SK-N-SH treated with all-trans-retinoic acid at 6 μM for 48 hours (cell line): ENCODE measurements at regions not wholly inside any gene's neighbourhood (a gene's known extent, or its start where the extent isn't known, plus 50 kb on each side); places are given as distances from the start of the nearest gene placed in this dataset.

ENCODE experiments used
- ATAC-seq: fragments of 200-7000 bp; cut with Tn5 transposase; 3 replicates; pipeline ENCODE4 v1.9.1; 2020; ENCODE audit warnings: mild to moderate bottlenecking, moderate library complexity
- ARNTL ChIP-seq: fragments of 450-650 bp; formaldehyde crosslinking; IDR thresholded peaks from 2 replicates; pipeline ENCODE4 v1.5.0; 2020; ENCODE audit warnings: low read depth, mild to moderate bottlenecking, moderate library complexity, borderline replicate concordance
- BACH2 ChIP-seq: fragments of 250-450 bp; sonication (Bioruptor Pico); IDR thresholded peaks from 2 replicates; pipeline ENCODE4 v1.9.0; 2021; ENCODE audit warnings: mild to moderate bottlenecking, borderline replicate concordance
- CSDC2 ChIP-seq: fragments of 250-450 bp; sonication (Bioruptor Pico); IDR thresholded peaks from 2 replicates; pipeline ENCODE4 v1.5.0; 2020; ENCODE audit warnings: mild to moderate bottlenecking, moderate library complexity
- ESRRG ChIP-seq: fragments of 250-450 bp; sonication (Bioruptor Pico); IDR thresholded peaks from 2 replicates; pipeline ENCODE4 v1.6.1; 2021; ENCODE audit warnings: mild to moderate bottlenecking
- GLIS3 ChIP-seq: fragments of 250-450 bp; sonication (Bioruptor Pico); IDR thresholded peaks from 2 replicates; pipeline ENCODE4 v1.5.0; 2020; ENCODE audit warnings: mild to moderate bottlenecking, moderate library complexity
- OSR1 ChIP-seq: fragments of 250-450 bp; sonication (Bioruptor Pico); IDR thresholded peaks from 2 replicates; pipeline ENCODE4 v1.8.0; 2022; ENCODE audit warnings: moderate library complexity, mild to moderate bottlenecking, inconsistent platforms
- PPARA ChIP-seq: fragments of 250-450 bp; sonication (Bioruptor Pico); IDR thresholded peaks from 2 replicates; pipeline ENCODE4 v1.5.0; 2020; ENCODE audit warnings: mild to moderate bottlenecking, borderline replicate concordance
- RARB ChIP-seq: fragments of 250-450 bp; sonication (Bioruptor Pico); IDR thresholded peaks from 2 replicates; pipeline ENCODE4 v1.8.0; 2021; ENCODE audit warnings: mild to moderate bottlenecking, moderate library complexity
- SNAI2 ChIP-seq: fragments of 250-450 bp; sonication (Bioruptor Pico); IDR thresholded peaks from 2 replicates; pipeline ENCODE4 v1.5.0; 2020; ENCODE audit warnings: mild to moderate bottlenecking, moderate library complexity
- TCF4 ChIP-seq: fragments of 250-450 bp; sonication (Bioruptor Pico); IDR thresholded peaks from 2 replicates; pipeline ENCODE4 v1.8.0; 2021; ENCODE audit warnings: mild to moderate bottlenecking, moderate library complexity, borderline replicate concordance
- TOX ChIP-seq: fragments of 250-450 bp; sonication (Bioruptor Pico); IDR thresholded peaks from 2 replicates; pipeline ENCODE4 v1.8.0; 2021; ENCODE audit warnings: mild to moderate bottlenecking, moderate library complexity, borderline replicate concordance
- ZC3H10 ChIP-seq: fragments of 250-450 bp; sonication (Bioruptor Pico); IDR thresholded peaks from 2 replicates; pipeline ENCODE4 v1.5.1; 2021; ENCODE audit warnings: mild to moderate bottlenecking, moderate library complexity
- ZFP3 ChIP-seq: fragments of 250-450 bp; sonication (Bioruptor Pico); IDR thresholded peaks from 2 replicates; pipeline ENCODE4 v1.5.0; 2020; ENCODE audit warnings: mild to moderate bottlenecking, moderate library complexity
- ZFP30 ChIP-seq: fragments of 450-650 bp; formaldehyde crosslinking; IDR thresholded peaks from 2 replicates; pipeline ENCODE4 v1.5.0; 2022; ENCODE audit warnings: mild to moderate bottlenecking, moderate library complexity
- ZNF565 ChIP-seq: fragments of 450-650 bp; formaldehyde crosslinking; conservative IDR thresholded peaks from 2 replicates; pipeline ENCODE4 v1.5.0; 2020; ENCODE audit warnings: low read depth, mild to moderate bottlenecking, moderate library complexity
- ZNF70 ChIP-seq: fragments of 450-650 bp; formaldehyde crosslinking; IDR thresholded peaks from 2 replicates; pipeline ENCODE4 v1.5.0; 2020; ENCODE audit warnings: mild to moderate bottlenecking, moderate library complexity
- TF ChIP-seq, protein P1 (sequence below): fragments of 250-450 bp; sonication (Bioruptor Pico); IDR thresholded peaks from 2 replicates; pipeline ENCODE4 v1.5.1; 2021; ENCODE audit warnings: mild to moderate bottlenecking, moderate library complexity
- TF ChIP-seq, protein P2 (sequence below): fragments of 250-450 bp; sonication (Bioruptor Pico); IDR thresholded peaks from 2 replicates; pipeline ENCODE4 v1.5.1; 2020; ENCODE audit warnings: low read depth, mild to moderate bottlenecking, moderate library complexity
- TF ChIP-seq, protein P3 (sequence below): fragments of 250-450 bp; sonication (Bioruptor Pico); IDR thresholded peaks from 2 replicates; pipeline ENCODE4 v1.5.0; 2020; ENCODE audit warnings: mild to moderate bottlenecking, moderate library complexity
- TF ChIP-seq, protein P4 (sequence below): fragments of 250-450 bp; sonication (Bioruptor Pico); IDR thresholded peaks from 2 replicates; pipeline ENCODE4 v1.8.0; 2021; ENCODE audit warnings: low read depth, mild to moderate bottlenecking, moderate library complexity, borderline replicate concordance

DNA sequence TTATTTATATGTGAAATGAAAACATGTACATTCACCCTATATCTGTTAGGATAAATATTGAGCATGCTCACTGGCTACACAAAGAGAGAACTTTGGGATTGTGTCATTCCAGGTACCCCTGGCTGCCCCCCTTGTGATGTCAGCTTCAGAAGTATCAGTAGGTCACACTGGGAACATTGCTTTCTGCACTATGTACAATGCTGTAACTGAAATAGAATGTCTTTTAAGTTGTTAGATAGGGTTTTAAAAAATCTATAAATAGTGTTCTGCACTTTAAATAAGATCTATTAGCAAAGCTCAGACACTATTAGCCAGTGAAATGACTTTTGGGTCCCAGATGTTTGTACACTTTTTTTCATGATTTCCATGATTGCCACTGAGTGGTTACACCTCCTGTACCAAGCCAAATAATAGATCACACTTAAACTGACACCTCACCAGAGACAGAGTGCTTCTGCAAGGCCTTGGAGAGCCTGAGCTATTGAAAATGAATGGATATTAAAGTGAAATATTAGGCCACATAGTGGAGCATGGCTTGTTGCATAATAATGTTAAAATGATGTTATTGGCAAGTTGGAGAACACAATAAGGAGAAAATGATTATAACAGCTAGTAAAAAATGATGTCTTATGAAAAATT lies 297.0 kb upstream of the NXPH2 start:
- no peak for TF ChIP-seq PPARA (CRISPR knock-in tag)

DNA sequence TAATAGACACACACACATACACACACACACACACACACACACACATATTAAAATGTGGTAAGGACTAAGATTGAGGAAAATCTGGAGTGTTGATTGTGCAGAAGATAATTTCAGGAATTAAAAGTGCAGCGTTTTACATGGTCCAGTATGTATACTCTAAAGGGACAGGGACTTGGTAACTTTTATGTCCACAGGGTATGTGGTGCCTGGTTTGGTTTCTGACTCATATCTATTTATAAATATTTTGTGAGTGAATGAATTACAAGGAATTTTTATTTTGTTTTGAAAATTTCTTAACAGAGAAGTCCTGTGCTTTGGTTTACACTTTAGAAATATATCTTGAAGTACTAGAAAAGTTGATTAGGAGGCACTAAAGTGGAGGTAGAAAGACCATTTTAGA lies 287.7 kb upstream of the NXPH2 start:
- no peak for ATAC-seq
- no peak for TF ChIP-seq OSR1 (CRISPR knock-in tag)
- TF ChIP-seq SNAI2 (CRISPR knock-in tag), result no peak
- TF ChIP-seq TCF4 (CRISPR knock-in tag), result no peak
- no peak for TF ChIP-seq TOX (CRISPR knock-in tag)
- TF ChIP-seq ZFP3 (CRISPR knock-in tag), result no peak
- TF ChIP-seq BACH2 (CRISPR knock-in tag), result no peak
- TF ChIP-seq, protein P1, sequence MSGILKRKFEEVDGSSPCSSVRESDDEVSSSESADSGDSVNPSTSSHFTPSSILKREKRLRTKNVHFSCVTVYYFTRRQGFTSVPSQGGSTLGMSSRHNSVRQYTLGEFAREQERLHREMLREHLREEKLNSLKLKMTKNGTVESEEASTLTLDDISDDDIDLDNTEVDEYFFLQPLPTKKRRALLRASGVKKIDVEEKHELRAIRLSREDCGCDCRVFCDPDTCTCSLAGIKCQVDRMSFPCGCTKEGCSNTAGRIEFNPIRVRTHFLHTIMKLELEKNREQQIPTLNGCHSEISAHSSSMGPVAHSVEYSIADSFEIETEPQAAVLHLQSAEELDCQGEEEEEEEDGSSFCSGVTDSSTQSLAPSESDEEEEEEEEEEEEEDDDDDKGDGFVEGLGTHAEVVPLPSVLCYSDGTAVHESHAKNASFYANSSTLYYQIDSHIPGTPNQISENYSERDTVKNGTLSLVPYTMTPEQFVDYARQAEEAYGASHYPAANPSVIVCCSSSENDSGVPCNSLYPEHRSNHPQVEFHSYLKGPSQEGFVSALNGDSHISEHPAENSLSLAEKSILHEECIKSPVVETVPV (CRISPR knock-in tag), result no peak
- TF ChIP-seq CSDC2 (CRISPR knock-in tag), result no peak
- no peak for TF ChIP-seq ZFP30 (CRISPR knock-in tag)
- TF ChIP-seq ESRRG (CRISPR knock-in tag), result no peak
- no peak for TF ChIP-seq ZNF70 (CRISPR knock-in tag)
- TF ChIP-seq, protein P2, sequence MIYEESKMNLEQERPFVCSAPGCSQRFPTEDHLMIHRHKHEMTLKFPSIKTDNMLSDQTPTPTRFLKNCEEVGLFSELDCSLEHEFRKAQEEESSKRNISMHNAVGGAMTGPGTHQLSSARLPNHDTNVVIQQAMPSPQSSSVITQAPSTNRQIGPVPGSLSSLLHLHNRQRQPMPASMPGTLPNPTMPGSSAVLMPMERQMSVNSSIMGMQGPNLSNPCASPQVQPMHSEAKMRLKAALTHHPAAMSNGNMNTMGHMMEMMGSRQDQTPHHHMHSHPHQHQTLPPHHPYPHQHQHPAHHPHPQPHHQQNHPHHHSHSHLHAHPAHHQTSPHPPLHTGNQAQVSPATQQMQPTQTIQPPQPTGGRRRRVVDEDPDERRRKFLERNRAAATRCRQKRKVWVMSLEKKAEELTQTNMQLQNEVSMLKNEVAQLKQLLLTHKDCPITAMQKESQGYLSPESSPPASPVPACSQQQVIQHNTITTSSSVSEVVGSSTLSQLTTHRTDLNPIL (CRISPR knock-in tag), result no peak
- TF ChIP-seq ARNTL (CRISPR knock-in tag), result no peak
- no peak for TF ChIP-seq RARB (CRISPR knock-in tag)
- no peak for TF ChIP-seq ZNF565 (CRISPR knock-in tag)
- TF ChIP-seq PPARA (CRISPR knock-in tag), result no peak
- TF ChIP-seq GLIS3 (CRISPR knock-in tag), result no peak
- TF ChIP-seq, protein P3, sequence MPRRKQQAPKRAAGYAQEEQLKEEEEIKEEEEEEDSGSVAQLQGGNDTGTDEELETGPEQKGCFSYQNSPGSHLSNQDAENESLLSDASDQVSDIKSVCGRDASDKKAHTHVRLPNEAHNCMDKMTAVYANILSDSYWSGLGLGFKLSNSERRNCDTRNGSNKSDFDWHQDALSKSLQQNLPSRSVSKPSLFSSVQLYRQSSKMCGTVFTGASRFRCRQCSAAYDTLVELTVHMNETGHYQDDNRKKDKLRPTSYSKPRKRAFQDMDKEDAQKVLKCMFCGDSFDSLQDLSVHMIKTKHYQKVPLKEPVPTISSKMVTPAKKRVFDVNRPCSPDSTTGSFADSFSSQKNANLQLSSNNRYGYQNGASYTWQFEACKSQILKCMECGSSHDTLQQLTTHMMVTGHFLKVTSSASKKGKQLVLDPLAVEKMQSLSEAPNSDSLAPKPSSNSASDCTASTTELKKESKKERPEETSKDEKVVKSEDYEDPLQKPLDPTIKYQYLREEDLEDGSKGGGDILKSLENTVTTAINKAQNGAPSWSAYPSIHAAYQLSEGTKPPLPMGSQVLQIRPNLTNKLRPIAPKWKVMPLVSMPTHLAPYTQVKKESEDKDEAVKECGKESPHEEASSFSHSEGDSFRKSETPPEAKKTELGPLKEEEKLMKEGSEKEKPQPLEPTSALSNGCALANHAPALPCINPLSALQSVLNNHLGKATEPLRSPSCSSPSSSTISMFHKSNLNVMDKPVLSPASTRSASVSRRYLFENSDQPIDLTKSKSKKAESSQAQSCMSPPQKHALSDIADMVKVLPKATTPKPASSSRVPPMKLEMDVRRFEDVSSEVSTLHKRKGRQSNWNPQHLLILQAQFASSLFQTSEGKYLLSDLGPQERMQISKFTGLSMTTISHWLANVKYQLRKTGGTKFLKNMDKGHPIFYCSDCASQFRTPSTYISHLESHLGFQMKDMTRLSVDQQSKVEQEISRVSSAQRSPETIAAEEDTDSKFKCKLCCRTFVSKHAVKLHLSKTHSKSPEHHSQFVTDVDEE (CRISPR knock-in tag), result no peak
- TF ChIP-seq, protein P4, sequence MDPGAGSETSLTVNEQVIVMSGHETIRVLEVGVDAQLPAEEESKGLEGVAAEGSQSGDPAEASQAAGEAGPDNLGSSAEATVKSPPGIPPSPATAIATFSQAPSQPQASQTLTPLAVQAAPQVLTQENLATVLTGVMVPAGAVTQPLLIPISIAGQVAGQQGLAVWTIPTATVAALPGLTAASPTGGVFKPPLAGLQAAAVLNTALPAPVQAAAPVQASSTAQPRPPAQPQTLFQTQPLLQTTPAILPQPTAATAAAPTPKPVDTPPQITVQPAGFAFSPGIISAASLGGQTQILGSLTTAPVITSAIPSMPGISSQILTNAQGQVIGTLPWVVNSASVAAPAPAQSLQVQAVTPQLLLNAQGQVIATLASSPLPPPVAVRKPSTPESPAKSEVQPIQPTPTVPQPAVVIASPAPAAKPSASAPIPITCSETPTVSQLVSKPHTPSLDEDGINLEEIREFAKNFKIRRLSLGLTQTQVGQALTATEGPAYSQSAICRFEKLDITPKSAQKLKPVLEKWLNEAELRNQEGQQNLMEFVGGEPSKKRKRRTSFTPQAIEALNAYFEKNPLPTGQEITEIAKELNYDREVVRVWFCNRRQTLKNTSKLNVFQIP (CRISPR knock-in tag), result no peak
- TF ChIP-seq ZC3H10, result no peak

More for the DNA sequence above, 297.0 kb upstream of the NXPH2 start:
- ATAC-seq, result no peak

DNA sequence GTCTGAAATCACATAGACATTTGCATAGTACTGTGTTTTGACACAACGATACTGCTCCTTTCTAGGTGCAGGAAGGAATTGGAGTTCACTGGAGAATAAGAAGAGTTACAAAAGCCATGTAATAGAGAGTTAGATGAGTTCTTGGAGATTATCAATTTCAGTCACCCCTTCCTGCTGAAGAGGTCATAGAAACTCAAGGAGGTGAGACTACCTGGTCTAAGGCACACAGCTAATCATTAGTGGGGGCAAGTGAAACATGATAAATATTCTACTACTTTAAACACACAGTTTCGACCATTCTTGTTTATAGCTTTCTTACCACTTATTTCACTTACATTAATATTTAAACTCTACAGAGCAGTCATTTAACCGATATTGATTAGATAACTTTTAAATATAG lies 286.9 kb upstream of the NXPH2 start:
- no peak for ATAC-seq
- TF ChIP-seq BACH2 (CRISPR knock-in tag) (no peak), ZFP3 (CRISPR knock-in tag) (no peak), ZC3H10 (no peak), ESRRG (CRISPR knock-in tag) (no peak), GLIS3 (CRISPR knock-in tag) (no peak), OSR1 (CRISPR knock-in tag) (no peak), PPARA (CRISPR knock-in tag) (no peak), ARNTL (CRISPR knock-in tag) (no peak), RARB (CRISPR knock-in tag) (no peak), TOX (CRISPR knock-in tag) (no peak)
- TF ChIP-seq, protein P2 (CRISPR knock-in tag), result no peak
- TF ChIP-seq, protein P4 (CRISPR knock-in tag), result no peak
- TF ChIP-seq, protein P3 (CRISPR knock-in tag), result no peak
- TF ChIP-seq, all 23 proteins: peak for 0
